Activated CD8-positive, alpha-beta T cell treated with anti-CD3 and anti-CD28 coated beads, Interleukin-2, amount 10 ng/mL, durations not matched to agents 7 days and 5 days (primary cell): ENCODE measurements at regions not wholly inside any gene's neighbourhood (a gene's known extent, or its start where the extent isn't known, plus 50 kb on each side); places are given as distances from the start of the nearest gene placed in this dataset.

ENCODE experiments used
- ATAC-seq: fragments of 150-1000 bp; cut with Tn5 transposase; one replicate; pipeline ENCODE4 v1.10.0; 2021; ENCODE audit warnings: moderate library complexity
- CTCF ChIA-PET: fragments of 350-600 bp; sonication (Branson Sonifier 250); formaldehyde crosslinking; loops from one replicate; lab custom pipeline; 2021; ENCODE audit warnings: antibody characterized with exemption; lab: Charles Lee
- POLR2A ChIA-PET: fragments of 350-600 bp; sonication (Branson Sonifier 250); formaldehyde crosslinking; loops from one replicate; lab custom pipeline; 2021; ENCODE audit warnings: antibody characterized with exemption; lab: Charles Lee
- DNase-seq: peaks from one replicate; pipeline ENCODE4 v3.0.0-alpha.2; 2020
- H3K27ac Mint-ChIP-seq: one replicate; pipeline ENCODE4 v1.8.0; 2021; ENCODE audit warnings: mild to moderate bottlenecking, mixed read lengths
- H3K27me3 Mint-ChIP-seq: one replicate; pipeline ENCODE4 v1.8.0; 2021; ENCODE audit warnings: low read depth, mixed read lengths
- H3K36me3 Mint-ChIP-seq: one replicate; pipeline ENCODE4 v1.8.0; 2021; ENCODE audit warnings: low read depth, mixed read lengths
- H3K4me1 Mint-ChIP-seq: one replicate; pipeline ENCODE4 v1.8.0; 2021; ENCODE audit warnings: low read depth, mixed read lengths
- H3K4me3 Mint-ChIP-seq: one replicate; pipeline ENCODE4 v1.8.0; 2021; ENCODE audit warnings: mild to moderate bottlenecking, mixed read lengths
- H3K9me3 Mint-ChIP-seq: one replicate; pipeline ENCODE4 v1.8.0; 2022; ENCODE audit warnings: mixed read lengths; ENCODE audit not compliant: insufficient read depth

DNA sequence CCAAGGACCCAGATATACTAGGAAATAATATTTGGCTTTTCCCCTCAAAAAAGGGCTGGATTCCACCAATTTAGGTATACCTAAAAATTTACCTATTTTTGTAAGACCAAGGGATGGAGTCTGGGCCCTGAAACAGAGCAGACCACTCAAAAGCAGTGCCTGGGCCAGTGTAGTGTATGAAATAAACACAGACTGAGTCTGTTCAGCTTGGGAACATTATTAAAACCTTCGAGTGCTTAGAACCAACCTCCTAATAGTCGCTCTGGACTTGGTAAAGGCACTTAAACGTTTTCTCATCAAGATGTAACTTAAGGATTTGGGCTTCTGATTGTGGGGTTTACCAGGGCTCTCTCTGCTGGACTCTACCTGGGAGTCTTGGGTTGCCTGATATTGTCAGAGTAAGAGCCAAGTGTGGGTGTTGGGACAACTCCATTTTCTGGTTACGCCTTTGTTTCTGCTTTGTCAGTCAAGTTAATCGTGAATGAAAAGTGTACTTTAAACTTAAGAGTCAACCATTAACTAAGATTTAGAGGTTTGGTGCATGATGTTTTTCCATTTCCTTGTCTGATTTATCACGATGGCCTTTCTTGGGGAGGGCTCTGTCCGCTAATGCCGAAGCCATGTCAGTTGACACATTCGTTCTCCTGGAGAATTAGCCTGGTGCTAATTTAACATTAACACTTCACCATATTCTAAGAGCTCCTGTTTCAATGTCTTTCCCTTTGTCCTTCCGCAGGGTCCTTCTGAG is 221.0 kb upstream of the TPM1 start:
- Mint-ChIP-seq H3K36me3 (no peaks in the 10 kb centered on the region), H3K4me1 (no peaks in the 10 kb centered on the region), H3K4me3 (no peak overlapping the region), H3K9me3 (no peaks in the 10 kb centered on the region), H3K27me3 (no peaks in the 10 kb centered on the region), H3K27ac (no peak overlapping the region)
- ChIA-PET CTCF (no interaction called here), POLR2A (no interaction called here)
- DNase-seq (no peak), ATAC-seq (no peak)

DNA sequence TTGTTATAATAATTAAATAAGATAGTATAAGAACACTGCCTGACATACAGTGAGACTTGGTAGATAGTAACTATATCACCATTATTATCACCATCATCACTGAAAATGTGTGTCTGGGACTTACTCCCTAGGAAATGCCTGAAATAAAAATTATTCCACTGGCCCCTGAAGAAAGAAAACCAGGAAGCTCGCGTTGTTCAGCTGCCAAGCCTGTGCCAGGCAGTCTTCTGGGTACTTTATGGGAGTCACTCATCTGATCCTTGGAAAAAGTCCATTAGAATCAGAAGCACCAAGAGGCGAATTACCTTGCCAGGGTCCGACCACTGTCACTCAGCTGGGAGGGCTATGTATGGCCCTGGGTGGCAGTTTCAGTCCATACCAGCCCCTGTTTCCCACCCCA is 220.3 kb upstream of the TPM1 start:
- no peak for ATAC-seq

GRCh38 chr15:62823561-62823960 is 219.0 kb upstream of the TPM1 start:
- Mint-ChIP-seq H3K36me3 (no peaks in the 10 kb centered on the region), H3K4me3 (no peak overlapping the region), H3K4me1 (no peaks in the 10 kb centered on the region), H3K27ac (no peak overlapping the region), H3K27me3 (peaks cover 3% of the 10 kb centered on the region), H3K9me3 (no peaks in the 10 kb centered on the region)
- POLR2A ChIA-PET: no interaction called here
- CTCF ChIA-PET: no interaction called here
- DNase-seq: no peak
- no peak for ATAC-seq

More for the DNA sequence above, 220.3 kb upstream of the TPM1 start:
- DNase-seq: no peak
- ChIA-PET POLR2A (no interaction called here), CTCF (no interaction called here)
- Mint-ChIP-seq H3K4me1 (no peaks in the 10 kb centered on the region), H3K9me3 (no peaks in the 10 kb centered on the region), H3K4me3 (no peak overlapping the region), H3K36me3 (no peaks in the 10 kb centered on the region), H3K27me3 (peaks cover 3% of the 10 kb centered on the region), H3K27ac (no peak overlapping the region)

- no peak for DNase-seq
- ChIA-PET POLR2A (no interaction called here), CTCF (no interaction called here)
- no peak for ATAC-seq
- Mint-ChIP-seq H3K4me3 (no peak overlapping the region), H3K27me3 (peaks cover 3% of the 10 kb centered on the region), H3K9me3 (no peaks in the 10 kb centered on the region), H3K4me1 (no peaks in the 10 kb centered on the region), H3K36me3 (no peaks in the 10 kb centered on the region), H3K27ac (no peak overlapping the region)
These were observed 218.2 kb upstream of the TPM1 start for GRCh38 chr15:62824111-62825015.

GRCh38 chr15:62825191-62825590 is 217.4 kb upstream of the TPM1 start:
- CTCF ChIA-PET: no interaction called here
- Mint-ChIP-seq H3K4me1 (no peaks in the 10 kb centered on the region), H3K36me3 (no peaks in the 10 kb centered on the region), H3K27ac (no peak overlapping the region), H3K27me3 (peaks cover 5% of the 10 kb centered on the region), H3K4me3 (no peak overlapping the region), H3K9me3 (no peaks in the 10 kb centered on the region)
- POLR2A ChIA-PET: no interaction called here
- ATAC-seq: no peak
- DNase-seq: no peak

DNA sequence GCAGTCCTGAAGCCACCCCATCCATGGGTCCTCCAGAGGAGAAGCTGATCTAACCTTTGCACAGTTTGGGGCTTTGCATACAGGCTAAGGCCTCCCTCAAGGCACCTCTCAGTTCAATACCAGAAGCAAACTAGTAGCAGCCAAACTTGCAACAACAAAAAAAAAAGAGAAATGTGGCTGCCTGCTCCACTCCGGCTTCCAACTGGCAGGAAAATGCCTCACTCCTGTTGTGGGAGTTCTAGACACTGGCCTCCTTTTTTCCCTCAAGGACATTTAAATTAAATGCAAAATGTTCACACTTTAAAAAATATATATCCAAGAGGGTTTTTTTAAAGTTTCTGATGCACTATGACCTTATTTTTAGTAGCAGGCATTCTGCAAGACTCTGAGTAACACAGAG is 216.0 kb upstream of the TPM1 start:
- H3K4me1 Mint-ChIP-seq: no peaks in the 10 kb centered on the region
- H3K27ac Mint-ChIP-seq: no peak overlapping the region
- H3K36me3 Mint-ChIP-seq: no peaks in the 10 kb centered on the region
- ChIA-PET POLR2A (no interaction called here), CTCF (no interaction called here)
- no peak for ATAC-seq
- no peaks in the 10 kb centered on the region for H3K9me3 Mint-ChIP-seq
- no peak overlapping the region for H3K4me3 Mint-ChIP-seq
- DNase-seq: no peak
- H3K27me3 Mint-ChIP-seq: peaks cover 5% of the 10 kb centered on the region

DNA sequence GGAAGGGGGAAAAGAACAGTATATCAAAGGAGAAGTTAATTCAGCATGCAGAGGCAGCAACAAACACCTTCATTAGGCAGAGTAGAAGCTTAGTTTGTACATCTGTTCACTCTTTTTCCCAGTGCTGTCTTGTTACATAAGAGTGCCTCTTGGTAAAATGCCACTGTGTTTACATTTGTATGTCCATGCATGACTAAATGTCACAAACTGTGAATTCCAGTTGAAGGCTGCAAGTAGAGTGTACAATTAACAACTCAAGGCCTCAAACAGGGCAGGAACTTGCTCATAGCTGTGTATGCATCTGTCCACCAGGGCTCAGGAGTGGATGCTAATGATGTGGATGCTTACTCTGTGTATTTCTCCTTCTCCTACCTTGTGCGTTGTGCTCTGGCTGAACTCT is 214.2 kb upstream of the TPM1 start:
- DNase-seq (no peak), ATAC-seq (no peak)
- no peak overlapping the region for H3K4me3 Mint-ChIP-seq
- H3K27ac Mint-ChIP-seq: no peak overlapping the region
- peaks cover 5% of the 10 kb centered on the region for H3K27me3 Mint-ChIP-seq
- H3K36me3 Mint-ChIP-seq: no peaks in the 10 kb centered on the region
- POLR2A ChIA-PET: no interaction called here
- CTCF ChIA-PET: no interaction called here
- no peaks in the 10 kb centered on the region for H3K9me3 Mint-ChIP-seq
- H3K4me1 Mint-ChIP-seq: no peaks in the 10 kb centered on the region

- Mint-ChIP-seq H3K27ac (no peak overlapping the region), H3K9me3 (no peaks in the 10 kb centered on the region), H3K4me1 (peaks cover 8% of the 10 kb centered on the region), H3K4me3 (no peak overlapping the region), H3K36me3 (no peaks in the 10 kb centered on the region), H3K27me3 (peaks cover 2% of the 10 kb centered on the region)
- ChIA-PET POLR2A (no interaction called here), CTCF (no interaction called here)
- DNase-seq: no peak
- no peak for ATAC-seq
These were observed 210.3 kb upstream of the TPM1 start for GRCh38 chr15:62832231-62832630.

DNA sequence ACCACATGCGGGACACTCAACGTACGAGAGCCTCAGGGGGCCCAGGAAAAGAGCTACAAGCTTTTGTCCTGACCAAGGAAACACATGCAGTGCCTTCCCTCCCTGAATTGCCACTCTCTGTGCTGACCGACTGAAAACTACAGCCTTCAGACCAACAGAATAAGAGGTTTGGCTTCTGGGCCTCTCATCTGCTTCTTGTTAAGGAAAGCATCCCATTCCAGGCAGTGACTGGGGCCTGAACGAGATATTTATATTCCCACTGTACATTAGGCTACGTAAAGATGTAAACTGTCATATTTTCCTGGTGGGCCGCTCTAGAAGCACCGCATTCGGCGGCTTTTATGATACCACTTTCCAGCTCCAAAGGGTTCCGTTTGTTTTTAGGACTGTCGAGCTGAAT is 208.9 kb upstream of the TPM1 start:
- Mint-ChIP-seq H3K4me1 (peaks cover 8% of the 10 kb centered on the region), H3K27me3 (peaks cover 2% of the 10 kb centered on the region), H3K27ac (no peak overlapping the region), H3K4me3 (no peak overlapping the region), H3K36me3 (no peaks in the 10 kb centered on the region), H3K9me3 (no peaks in the 10 kb centered on the region)
- ATAC-seq (no peak), DNase-seq (no peak)
- ChIA-PET POLR2A (no interaction called here), CTCF (no interaction called here)

GRCh38 chr15:62834686-62835329 is 207.7 kb upstream of the TPM1 start:
- H3K27me3 Mint-ChIP-seq: no peaks in the 10 kb centered on the region
- ATAC-seq (no peak), DNase-seq (no peak)
- no peaks in the 10 kb centered on the region for H3K9me3 Mint-ChIP-seq
- POLR2A ChIA-PET: no interaction called here
- peaks cover 8% of the 10 kb centered on the region for H3K4me1 Mint-ChIP-seq
- no peak overlapping the region for H3K27ac Mint-ChIP-seq
- H3K4me3 Mint-ChIP-seq: no peak overlapping the region
- H3K36me3 Mint-ChIP-seq: no peaks in the 10 kb centered on the region
- CTCF ChIA-PET: no interaction called here

GRCh38 chr15:62835351-62835750 is 207.2 kb upstream of the TPM1 start:
- Mint-ChIP-seq H3K9me3 (no peaks in the 10 kb centered on the region), H3K4me3 (no peak overlapping the region), H3K4me1 (peaks cover 8% of the 10 kb centered on the region), H3K27ac (no peak overlapping the region), H3K27me3 (no peaks in the 10 kb centered on the region), H3K36me3 (no peaks in the 10 kb centered on the region)
- ChIA-PET POLR2A (no interaction called here), CTCF (no interaction called here)
- no peak for ATAC-seq
- no peak for DNase-seq

GRCh38 chr15:62835762-62836161 is 206.8 kb upstream of the TPM1 start:
- ChIA-PET CTCF (no interaction called here), POLR2A (no interaction called here)
- Mint-ChIP-seq H3K27me3 (no peaks in the 10 kb centered on the region), H3K27ac (no peak overlapping the region), H3K4me3 (no peak overlapping the region), H3K36me3 (no peaks in the 10 kb centered on the region), H3K4me1 (peaks cover 8% of the 10 kb centered on the region), H3K9me3 (no peaks in the 10 kb centered on the region)
- no peak for ATAC-seq
- no peak for DNase-seq
